Stimulated activated CD4-positive, alpha-beta T cell treated with anti-CD3 and anti-CD28 coated beads, Interleukin-15, amount 100 ng/mL, for 1 hour (primary cell): ENCODE measurements at regions not wholly inside any gene's neighbourhood (a gene's known extent, or its start where the extent isn't known, plus 50 kb on each side); places are given as distances from the start of the nearest gene placed in this dataset.

Experiments
- DNase-seq, 2 donors: peaks; one replicate each; pipeline ENCODE4 v3.0.0-alpha.2; 2020; ENCODE audit warnings: low read depth in 1 of 2, low spot score in 1 of 2

DNA sequence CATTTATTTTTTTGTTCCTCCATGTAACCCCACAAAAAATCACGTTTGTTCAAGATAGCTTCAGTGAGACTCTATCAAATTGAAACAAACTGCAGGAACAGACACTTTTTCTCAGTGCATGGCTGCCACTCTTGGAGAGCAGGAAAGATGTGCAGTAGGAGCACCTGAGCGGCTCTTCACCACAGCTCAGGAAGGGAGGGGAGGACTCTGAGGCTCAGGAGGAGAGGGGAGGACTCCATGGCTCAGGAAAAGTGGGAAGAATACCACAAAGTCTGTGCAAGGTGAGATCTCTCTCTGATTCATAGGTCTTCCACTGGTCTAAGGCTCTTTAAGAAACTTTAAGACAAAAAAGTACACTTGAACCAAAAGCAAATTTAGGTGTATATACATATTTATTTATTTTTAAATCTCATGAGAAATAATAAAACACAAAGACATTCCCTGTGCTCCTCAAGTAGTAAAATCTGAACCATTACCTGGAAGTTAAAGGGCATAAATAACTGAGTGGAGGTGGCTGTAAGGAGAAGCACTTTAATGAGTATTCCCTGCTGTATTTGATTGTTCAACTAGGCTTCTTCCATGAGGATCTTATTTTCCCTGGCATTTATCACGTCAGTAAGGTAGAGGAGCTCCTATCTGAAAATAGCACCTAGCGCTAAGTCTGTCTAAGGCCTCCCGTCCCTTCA is 69.2 kb upstream of the CCN6 start:
- DNase-seq: no peak

DNA sequence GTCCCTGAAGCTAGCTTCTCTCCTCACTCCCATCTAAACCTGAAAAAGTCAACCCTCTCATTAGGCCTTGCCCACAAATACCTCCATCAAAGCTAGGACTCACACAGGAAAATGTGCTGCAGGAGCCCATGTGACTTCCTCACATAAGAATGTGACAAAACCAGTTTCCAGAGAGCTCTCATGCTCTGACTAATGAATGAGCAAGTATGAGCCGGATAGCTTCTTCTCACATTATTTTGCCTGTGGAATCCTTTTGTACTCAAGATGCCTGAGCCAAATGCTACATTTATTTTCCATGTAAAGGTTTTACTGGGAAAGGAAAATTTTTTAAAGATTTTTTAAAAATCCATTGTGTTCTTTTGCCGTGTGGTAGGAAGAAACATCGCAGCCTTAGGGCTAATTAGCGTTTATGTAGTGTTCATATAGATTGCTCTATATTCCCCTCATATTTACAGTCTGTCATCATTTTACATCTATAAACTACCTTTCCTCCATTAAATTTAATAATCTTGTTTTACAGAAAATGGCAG is 68.6 kb upstream of the CCN6 start:
- DNase-seq: no peak

DNA sequence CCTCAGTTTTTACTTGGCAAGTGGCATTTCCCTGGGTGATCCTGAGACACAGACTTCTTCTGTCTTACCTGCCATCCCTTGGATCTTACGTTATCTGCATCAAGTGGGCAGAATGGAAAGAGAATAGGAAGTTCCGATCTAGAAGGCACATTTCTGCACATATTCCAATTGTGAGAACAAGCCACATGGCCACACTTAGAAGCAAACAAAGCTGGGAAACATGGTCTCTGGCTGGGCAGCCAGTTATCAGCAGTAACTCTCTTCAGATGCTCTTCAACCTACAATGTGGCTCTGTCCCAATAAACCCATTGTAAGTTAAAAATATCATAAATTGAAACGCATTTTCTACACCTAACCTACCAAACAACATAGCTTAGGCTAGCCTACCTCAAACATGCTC is 67.3 kb upstream of the CCN6 start:
- no peak for DNase-seq

DNA sequence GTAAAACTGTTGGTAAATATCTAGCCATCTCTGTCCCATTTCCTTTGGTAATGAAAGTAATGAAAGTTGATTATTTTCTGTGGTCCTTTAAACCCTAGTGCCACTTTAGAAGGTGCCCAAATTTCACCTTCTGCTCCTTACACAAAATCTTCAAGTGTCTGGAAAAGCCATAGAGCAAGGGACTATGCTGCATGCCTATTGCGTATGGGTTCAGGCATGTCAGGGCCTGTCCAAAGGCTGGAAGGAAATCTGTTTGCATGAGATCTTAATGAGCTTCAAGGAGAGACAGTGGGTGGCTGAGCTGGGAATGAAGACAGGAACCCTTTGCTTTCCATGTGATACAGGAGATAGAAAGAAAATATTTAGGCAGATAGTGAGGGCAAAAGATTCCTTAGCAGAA is 66.6 kb upstream of the CCN6 start:
- DNase-seq: no peak

DNA sequence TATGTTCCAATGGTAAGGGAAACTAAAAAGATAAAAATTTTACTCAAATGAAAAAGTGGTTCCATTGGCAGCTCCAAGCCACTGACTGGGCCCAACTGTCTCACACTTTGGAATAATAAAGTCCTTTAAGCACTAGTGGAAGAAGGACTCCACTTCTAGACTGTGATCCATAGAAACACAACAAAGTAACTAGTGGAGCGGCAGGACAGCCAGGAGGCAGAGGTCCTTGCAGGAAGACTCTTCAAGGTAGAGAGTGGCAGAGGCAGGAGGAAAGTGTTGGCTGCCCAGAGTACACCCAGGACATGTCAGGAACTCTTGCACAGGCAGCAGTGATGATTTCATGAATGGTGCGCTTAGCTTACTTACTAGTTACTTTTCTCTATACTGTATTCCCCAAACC is 65.0 kb upstream of the CCN6 start:
- DNase-seq: no peak

DNA sequence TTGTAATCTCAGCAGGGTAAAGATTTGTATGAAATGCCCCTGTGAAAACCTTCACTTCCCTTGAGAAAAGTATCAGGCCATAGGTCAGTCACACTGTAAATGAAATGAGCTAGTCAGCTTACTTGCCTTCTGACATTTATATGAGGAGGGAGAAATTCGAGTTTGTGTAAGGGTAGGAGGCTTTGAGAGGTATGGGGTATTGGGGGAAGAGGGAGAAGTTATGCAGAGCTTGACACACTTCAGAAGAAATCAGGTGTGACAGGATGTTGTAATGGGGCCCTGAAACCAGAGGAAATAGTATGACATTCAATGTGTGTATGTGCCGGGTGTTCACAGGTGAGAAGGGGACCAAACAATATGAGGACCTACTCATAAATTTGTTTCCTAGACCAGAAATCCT is 64.2 kb upstream of the CCN6 start:
- no peak for DNase-seq

DNA sequence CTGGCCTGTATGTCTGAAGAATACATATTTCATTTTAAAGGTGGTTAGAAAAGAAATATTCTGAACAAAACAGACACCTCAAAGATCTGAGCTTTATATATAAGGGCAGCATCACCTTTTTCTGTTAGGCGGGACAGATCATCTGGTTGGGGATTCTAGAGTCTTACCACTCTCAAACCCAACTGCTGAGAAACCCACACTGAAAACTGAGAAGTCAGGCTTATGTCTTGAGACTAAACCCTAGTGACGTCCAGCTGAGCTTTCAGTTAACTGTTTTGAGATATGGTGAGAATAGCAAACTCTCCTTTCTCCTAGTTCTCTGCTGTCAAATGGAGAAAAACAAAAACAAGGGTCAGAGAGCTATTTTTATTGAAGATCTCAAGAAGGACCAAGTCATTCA is 63.7 kb upstream of the CCN6 start:
- no peak for DNase-seq

DNA sequence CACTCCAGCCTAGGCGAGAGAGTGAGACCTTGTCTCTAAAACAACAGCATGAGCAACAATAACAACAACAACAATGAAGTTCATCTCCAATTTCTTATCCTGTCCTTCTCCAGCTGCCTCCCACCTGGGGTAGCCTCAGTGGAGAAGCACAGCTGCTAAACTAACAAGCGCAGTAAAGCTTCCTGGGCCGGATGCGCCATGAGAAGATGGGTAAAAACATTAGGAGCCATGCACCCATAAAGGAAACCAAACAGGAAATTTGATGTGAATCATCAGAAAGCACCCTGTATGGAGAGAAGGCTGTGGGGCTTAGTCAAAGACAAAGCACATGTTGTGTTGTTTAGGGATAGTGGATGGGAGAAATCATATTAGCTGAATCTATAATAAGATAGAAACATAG is 61.1 kb upstream of the CCN6 start:
- DNase-seq: peak in 1 of 2 donors; percentile 12

DNA sequence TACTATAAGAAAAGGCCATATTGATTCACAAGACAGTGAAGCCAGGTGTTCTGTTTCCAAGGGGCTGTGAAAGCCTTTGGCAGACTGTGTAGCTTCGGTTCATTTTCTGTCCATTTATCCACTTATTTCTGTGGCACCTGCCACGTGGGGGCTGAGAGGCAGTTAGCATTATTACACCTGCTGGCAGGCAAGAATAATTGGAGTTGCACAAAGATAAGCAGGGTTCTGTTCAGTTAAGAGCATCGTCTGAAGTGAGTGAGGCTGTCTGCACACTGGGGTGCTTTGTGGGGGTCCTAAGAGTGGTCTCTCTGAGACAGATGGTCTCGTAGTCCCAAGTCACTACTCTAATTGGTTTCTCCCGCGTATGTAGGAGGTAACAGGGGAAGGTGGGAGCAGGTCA is 60.6 kb upstream of the CCN6 start:
- no peak for DNase-seq

DNA sequence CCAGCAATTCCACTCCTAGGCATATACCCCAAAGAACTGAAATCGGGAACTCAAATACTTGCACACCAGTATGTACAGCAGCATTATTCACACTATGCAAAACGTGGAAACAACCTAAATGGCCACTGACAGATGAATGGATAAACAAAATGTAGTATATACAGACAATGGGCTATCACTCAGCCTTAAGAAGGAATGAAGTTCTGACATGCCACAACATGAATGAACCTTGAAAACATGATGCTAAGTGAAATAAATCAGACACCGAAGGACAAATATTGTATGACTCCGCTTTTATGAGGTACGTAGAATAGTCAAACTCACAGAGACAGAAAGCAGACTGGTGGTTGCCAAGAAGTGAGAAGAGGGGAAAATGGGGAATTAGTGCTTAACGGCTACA is 59.1 kb upstream of the CCN6 start:
- no peak for DNase-seq

DNA sequence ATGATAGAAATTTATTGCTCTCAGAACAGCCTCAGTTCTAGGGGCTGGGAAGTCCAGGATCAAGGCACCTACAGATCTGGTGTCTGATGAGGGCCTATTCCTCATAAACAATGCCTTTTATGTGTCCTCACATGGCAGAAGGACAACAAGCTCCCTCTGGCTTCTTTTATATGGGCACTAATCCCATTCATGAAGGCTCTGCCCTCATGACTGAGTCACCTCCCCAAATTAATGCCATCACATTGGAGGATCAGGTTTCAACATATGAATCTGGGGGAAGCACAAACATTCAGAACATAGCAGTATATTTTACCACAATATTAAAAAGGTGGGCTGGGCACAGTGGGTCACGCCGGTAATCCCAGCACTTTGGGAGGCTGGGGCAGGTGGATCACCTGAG is 58.5 kb upstream of the CCN6 start:
- DNase-seq: no peak

DNA sequence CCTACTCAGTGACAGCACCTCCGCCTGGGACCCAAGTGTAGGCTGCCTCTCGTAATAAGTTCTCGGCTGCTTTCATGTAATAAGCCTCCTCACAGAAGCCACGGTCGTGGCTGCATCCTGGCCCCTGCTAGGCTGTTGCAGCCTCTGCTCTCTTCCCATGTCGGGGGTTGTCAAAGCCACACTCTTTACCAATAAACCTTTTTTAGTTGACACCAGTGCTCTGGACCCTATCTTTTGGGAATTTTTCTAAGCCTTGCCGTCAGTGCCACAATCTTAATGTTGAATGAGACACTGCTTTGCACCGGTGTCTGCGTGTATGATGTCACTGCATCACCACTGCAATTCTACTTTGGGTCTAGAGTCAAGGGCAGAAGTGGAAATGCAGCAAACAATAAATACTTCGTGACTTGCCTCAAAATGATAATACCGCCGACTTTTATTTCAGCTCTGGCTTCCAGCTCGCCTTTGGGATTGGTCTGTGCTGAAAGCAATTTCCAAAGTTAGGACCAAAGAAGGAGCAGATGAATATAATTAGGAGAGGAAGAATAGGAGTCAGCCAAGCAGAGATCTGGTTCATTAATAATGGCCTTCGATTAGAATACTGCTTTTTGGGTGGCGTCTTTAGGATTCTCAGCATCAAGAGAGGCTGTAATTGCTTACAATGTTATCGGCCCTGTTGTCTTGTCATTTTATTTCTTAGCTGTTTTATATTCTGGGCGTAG is 57.6 kb upstream of the CCN6 start:
- DNase-seq: no peak

DNA sequence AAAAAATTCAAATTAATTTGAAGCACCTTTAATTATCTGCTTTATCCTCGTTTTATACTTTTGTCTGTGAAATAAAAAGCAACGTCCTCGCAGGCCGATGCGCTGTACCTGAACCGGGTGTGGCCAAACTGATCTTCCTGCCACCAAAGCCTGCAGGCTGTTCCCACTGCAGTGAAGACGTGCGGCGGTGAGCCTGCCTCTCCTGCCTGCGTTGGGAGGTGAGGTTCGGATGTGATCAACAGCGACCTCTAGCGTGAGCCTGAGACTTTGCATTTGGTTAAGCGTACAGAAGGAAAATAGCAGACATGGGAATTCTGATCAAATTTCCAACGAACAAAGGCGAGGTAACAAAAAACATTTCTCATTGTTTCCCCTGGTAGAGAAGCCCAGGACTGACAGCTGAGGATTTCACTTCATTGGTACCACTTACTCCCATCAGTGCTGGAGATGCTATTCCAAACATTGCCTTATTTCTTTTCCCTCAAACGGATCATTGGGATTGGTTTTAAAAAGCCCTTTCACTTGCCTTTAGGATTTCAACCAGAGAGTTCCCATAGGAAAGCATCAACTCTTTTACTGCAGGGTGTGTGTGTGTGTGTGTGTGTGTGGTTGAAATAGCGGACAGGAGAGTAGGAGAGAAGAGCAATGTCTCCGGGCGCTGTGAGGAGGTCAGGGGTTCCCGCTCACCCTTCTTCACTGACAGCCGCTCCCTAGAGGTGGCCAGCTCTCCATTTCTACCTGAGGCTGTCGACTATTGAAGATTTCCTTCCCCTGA is 56.6 kb upstream of the CCN6 start:
- peak; percentile 52 to 57 for DNase-seq

DNA sequence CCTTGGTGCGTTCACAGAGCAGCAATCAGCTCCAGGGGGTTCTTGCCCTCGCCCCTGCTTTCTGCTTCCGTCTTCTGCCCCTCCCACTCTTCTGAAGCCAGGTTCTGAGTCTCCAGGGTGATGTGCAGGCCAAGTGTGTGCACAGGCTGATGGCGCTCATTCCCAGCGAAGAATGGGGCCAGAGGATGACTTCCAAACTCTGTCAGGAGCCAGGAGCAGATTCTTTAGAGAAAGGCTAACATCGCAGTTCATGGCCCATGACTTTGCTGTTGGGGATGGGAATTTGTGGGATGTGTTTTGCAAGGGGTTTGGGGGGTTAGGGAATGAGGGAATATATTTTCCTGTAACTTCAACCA is 56.1 kb upstream of the CCN6 start:
- DNase-seq: no peak

DNA sequence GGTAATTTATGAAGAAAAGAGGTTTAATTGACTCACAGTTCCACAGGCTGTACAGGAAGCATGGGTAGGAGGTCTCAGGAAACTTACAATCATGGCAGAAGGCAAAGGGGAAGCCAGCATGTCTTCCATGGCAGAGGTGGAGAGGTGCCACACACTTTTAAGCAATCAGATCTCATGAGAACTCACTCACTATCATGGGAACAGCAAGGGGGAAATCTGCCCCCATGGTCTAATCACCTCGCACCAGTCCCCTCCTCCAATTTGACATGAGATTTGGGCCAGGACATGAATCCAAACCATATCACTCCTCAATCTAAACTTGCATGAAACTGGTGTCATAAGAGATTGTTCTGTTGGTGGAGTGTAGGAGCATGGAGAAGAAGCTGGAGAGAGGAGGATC is 51.6 kb upstream of the CCN6 start:
- no peak for DNase-seq
